HEK293 (cell line): ENCODE measurements at regions not wholly inside any gene's neighbourhood (a gene's known extent, or its start where the extent isn't known, plus 50 kb on each side); places are given as distances from the start of the nearest gene placed in this dataset.

Source experiments
- BCL11B ChIP-seq: fragments of 450-650 bp; formaldehyde crosslinking; IDR thresholded peaks from 2 replicates; pipeline ENCODE4 v1.5.1; 2016; ENCODE audit warnings: low read depth, missing biosample characterization, missing genetic modification characterization
- GLI2 ChIP-seq: fragments of 450-650 bp; formaldehyde crosslinking; IDR thresholded peaks from 2 replicates; pipeline ENCODE4; 2017; ENCODE audit warnings: missing biosample characterization, missing genetic modification characterization, low read depth, borderline replicate concordance
- GLI4 ChIP-seq: fragments of 450-650 bp; formaldehyde crosslinking; IDR thresholded peaks from 2 replicates; pipeline ENCODE4 v1.5.1; 2016; ENCODE audit warnings: missing biosample characterization, missing genetic modification characterization
- KLF17 ChIP-seq: fragments of 450-650 bp; formaldehyde crosslinking; IDR thresholded peaks from 2 replicates; pipeline ENCODE4 v1.5.1; 2016; ENCODE audit warnings: missing biosample characterization, missing genetic modification characterization
- RBAK ChIP-seq: fragments of 450-650 bp; formaldehyde crosslinking; IDR thresholded peaks from 2 replicates; pipeline ENCODE4 v1.5.1; 2016; ENCODE audit warnings: missing biosample characterization, missing genetic modification characterization
- SP2 ChIP-seq: fragments of 450-650 bp; formaldehyde crosslinking; IDR thresholded peaks from 2 replicates; pipeline ENCODE4 v1.5.1; 2016; ENCODE audit warnings: missing biosample characterization, missing genetic modification characterization
- TSHZ1 ChIP-seq: fragments of 450-650 bp; formaldehyde crosslinking; IDR thresholded peaks from 2 replicates; pipeline ENCODE4 v1.5.1; 2016; ENCODE audit warnings: missing biosample characterization, missing genetic modification characterization, borderline replicate concordance
- WT1 ChIP-seq: fragments of 450-650 bp; formaldehyde crosslinking; IDR thresholded peaks from 2 replicates; pipeline ENCODE4 v1.5.1; 2016; ENCODE audit warnings: missing biosample characterization, missing genetic modification characterization
- YY1 ChIP-seq: fragments of 450-650 bp; formaldehyde crosslinking; IDR thresholded peaks from 2 replicates; pipeline ENCODE4 v1.5.1; 2018; ENCODE audit warnings: missing biosample characterization, missing genetic modification characterization
- ZNF148 ChIP-seq: fragments of 450-650 bp; formaldehyde crosslinking; IDR thresholded peaks from 2 replicates; pipeline ENCODE4 v1.5.0; 2017; ENCODE audit warnings: missing biosample characterization, missing genetic modification characterization, borderline replicate concordance
- ZNF184 ChIP-seq: fragments of 450-650 bp; IDR thresholded peaks from 2 replicates; pipeline ENCODE4 v1.5.1; 2018; ENCODE audit warnings: missing biosample characterization, mild to moderate bottlenecking, missing genetic modification characterization
- ZNF223 ChIP-seq: fragments of 450-650 bp; formaldehyde crosslinking; IDR thresholded peaks from 2 replicates; pipeline ENCODE4 v1.5.1; 2016; ENCODE audit warnings: missing biosample characterization, missing genetic modification characterization
- ZNF311 ChIP-seq: fragments of 450-650 bp; formaldehyde crosslinking; IDR thresholded peaks from 2 replicates; pipeline ENCODE4 v1.5.1; 2017; ENCODE audit warnings: missing biosample characterization, missing genetic modification characterization, borderline replicate concordance
- ZNF449 ChIP-seq: fragments of 450-650 bp; formaldehyde crosslinking; IDR thresholded peaks from 2 replicates; pipeline ENCODE4 v1.5.1; 2017; ENCODE audit warnings: missing biosample characterization, mild to moderate bottlenecking, missing genetic modification characterization, moderate library complexity
- ZNF501 ChIP-seq: fragments of 450-650 bp; formaldehyde crosslinking; IDR thresholded peaks from 2 replicates; pipeline ENCODE4 v1.5.1; 2016; ENCODE audit warnings: missing biosample characterization, missing genetic modification characterization
- ZNF521 ChIP-seq: fragments of 450-650 bp; formaldehyde crosslinking; IDR thresholded peaks from 2 replicates; pipeline ENCODE4 v1.5.1; 2017; ENCODE audit warnings: missing biosample characterization, mild to moderate bottlenecking, missing genetic modification characterization
- ZNF561 ChIP-seq: fragments of 450-650 bp; IDR thresholded peaks from 2 replicates; pipeline ENCODE4 v1.5.1; 2018; ENCODE audit warnings: missing biosample characterization, missing genetic modification characterization, borderline replicate concordance
- ZNF600 ChIP-seq: fragments of 450-650 bp; formaldehyde crosslinking; IDR thresholded peaks from 2 replicates; pipeline ENCODE4 v1.5.1; 2016; ENCODE audit warnings: missing biosample characterization, missing genetic modification characterization
- ZNF610 ChIP-seq: fragments of 450-650 bp; formaldehyde crosslinking; IDR thresholded peaks from 2 replicates; pipeline ENCODE4 v1.5.1; 2016; ENCODE audit warnings: missing biosample characterization, missing genetic modification characterization, borderline replicate concordance
- ZNF623 ChIP-seq: fragments of 450-650 bp; formaldehyde crosslinking; IDR thresholded peaks from 2 replicates; pipeline ENCODE4 v1.5.1; 2016; ENCODE audit warnings: missing biosample characterization, missing genetic modification characterization
- ZNF639 ChIP-seq: fragments of 450-650 bp; formaldehyde crosslinking; IDR thresholded peaks from 2 replicates; pipeline ENCODE4 v1.5.1; 2016; ENCODE audit warnings: missing biosample characterization, missing genetic modification characterization
- ZNF658 ChIP-seq: fragments of 450-650 bp; formaldehyde crosslinking; IDR thresholded peaks from 2 replicates; pipeline ENCODE4; 2016; ENCODE audit warnings: missing biosample characterization, missing genetic modification characterization
- ZNF660 ChIP-seq: fragments of 450-650 bp; IDR thresholded peaks from 2 replicates; pipeline ENCODE4 v1.5.1; 2018; ENCODE audit warnings: missing biosample characterization, mild to moderate bottlenecking, missing genetic modification characterization
- ZNF704 ChIP-seq: fragments of 450-650 bp; formaldehyde crosslinking; IDR thresholded peaks from 2 replicates; pipeline ENCODE4 v1.5.1; 2016; ENCODE audit warnings: missing biosample characterization, missing genetic modification characterization
- ZNF747 ChIP-seq: fragments of 450-650 bp; formaldehyde crosslinking; IDR thresholded peaks from 2 replicates; pipeline ENCODE4 v1.5.1; 2016; ENCODE audit warnings: missing biosample characterization, missing genetic modification characterization
- ZNF777 ChIP-seq: fragments of 450-650 bp; formaldehyde crosslinking; IDR thresholded peaks from 2 replicates; pipeline ENCODE4 v1.5.1; 2017; ENCODE audit warnings: missing biosample characterization, missing genetic modification characterization, borderline replicate concordance
- ZNF837 ChIP-seq: fragments of 450-650 bp; formaldehyde crosslinking; IDR thresholded peaks from 2 replicates; pipeline ENCODE4 v1.5.1; 2016; ENCODE audit warnings: missing biosample characterization, missing genetic modification characterization

GRCh38 chr6:27176523-27177484 lies 70.7 kb upstream of the PRSS16 start (continued):
- TF ChIP-seq ZNF777 (tag by site-specific recombination) (no peak; the same call in 1 of the 2 replicates), ZNF561 (tag by site-specific recombination) (no peak), YY1 (tag by site-specific recombination) (no peak), ZNF623 (tag by site-specific recombination) (peak; percentile 14; the same call in 1 of the 2 replicates), GLI4 (tag by site-specific recombination) (0 out of 2 replicates have a peak, but pooled peaks have one; percentile 58), ZNF600 (tag by site-specific recombination) (peak; percentile 91), ZNF704 (no peak), ZNF311 (tag by site-specific recombination) (no peak), BCL11B (tag by site-specific recombination) (peak; percentile 17; the same call in 1 of the 2 replicates), GLI2 (tag by site-specific recombination) (no peak), ZNF660 (tag by site-specific recombination) (peak; percentile 71), ZNF610 (tag by site-specific recombination) (peak; percentile 23; the same call in 1 of the 2 replicates), ZNF658 (tag by site-specific recombination) (no peak), TSHZ1 (tag by site-specific recombination) (no peak), SP2 (tag by site-specific recombination) (peak; percentile 44), ZNF521 (tag by site-specific recombination) (no peak), ZNF837 (tag by site-specific recombination) (no peak), ZNF449 (tag by site-specific recombination) (0 out of 2 replicates have a peak, but pooled peaks have one; percentile 8), ZNF148 (tag by site-specific recombination) (no peak), ZNF639 (tag by site-specific recombination) (peak; percentile 81; the same call in 1 of the 2 replicates), ZNF747 (tag by site-specific recombination) (no peak), ZNF501 (tag by site-specific recombination) (no peak; the same call in 1 of the 2 replicates), ZNF223 (tag by site-specific recombination) (0 out of 2 replicates have a peak, but pooled peaks have one; percentile 19), ZNF184 (0 out of 2 replicates have a peak, but pooled peaks have one; percentile 8), WT1 (tag by site-specific recombination) (0 out of 2 replicates have a peak, but pooled peaks have one; percentile 5), KLF17 (0 out of 2 replicates have a peak, but pooled peaks have one; percentile 36), RBAK (tag by site-specific recombination) (no peak)
